GM20431 (cell line): ENCODE measurements at regions not wholly inside any gene's neighbourhood (a gene's known extent, or its start where the extent isn't known, plus 50 kb on each side); places are given as distances from the start of the nearest gene placed in this dataset.

ENCODE experiments used
- in situ Hi-C: fragments of 300-500 bp; cut with MseI, MboI; formaldehyde crosslinking; loops from one replicate; pipeline ENCODE4 v1.15.0; 2020; ENCODE audit warnings: low sequenced_read_pairs; ENCODE audit not compliant: unreplicated experiment

DNA sequence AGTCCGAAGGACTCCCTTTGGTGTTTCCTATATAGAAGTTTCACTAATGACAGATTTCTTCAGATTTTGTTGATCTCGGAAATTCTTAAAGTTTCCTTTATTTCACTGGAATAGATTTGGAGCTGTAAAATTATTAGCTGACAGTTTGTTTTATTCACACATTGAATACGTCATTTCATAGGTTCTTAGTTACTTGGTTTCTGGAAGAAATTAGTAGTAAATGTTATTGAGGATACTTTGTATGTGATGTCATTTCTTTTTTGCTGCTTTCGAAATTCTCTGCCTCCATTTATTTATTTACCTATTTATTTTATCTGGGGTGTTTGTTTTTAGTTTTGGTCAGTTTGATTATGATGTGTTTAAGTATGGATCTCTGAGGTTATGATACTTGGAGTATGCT, 1205.9 kb upstream of the GYPC start:
- in situ Hi-C loops, result no loop called here

DNA sequence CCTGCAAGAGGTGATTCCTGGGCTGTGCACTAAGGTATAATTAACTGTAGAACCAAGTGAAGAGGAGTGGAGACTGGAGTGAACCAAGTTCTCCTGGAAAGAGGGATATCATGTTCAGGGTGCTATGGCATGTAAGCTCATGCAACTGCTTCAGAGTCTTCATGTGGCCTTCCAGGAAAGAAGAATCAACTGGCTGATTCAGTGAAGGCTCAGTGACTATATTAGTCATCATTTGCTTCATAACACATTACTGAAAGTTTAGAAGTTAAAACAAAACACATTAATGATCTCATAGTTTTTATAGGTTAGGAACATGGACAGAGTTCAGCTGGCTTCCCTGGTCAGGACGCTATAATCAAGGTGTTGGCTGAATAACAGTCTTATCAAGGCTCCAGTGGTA, 1200.8 kb upstream of the GYPC start:
- in situ Hi-C loops, result no loop called here

DNA sequence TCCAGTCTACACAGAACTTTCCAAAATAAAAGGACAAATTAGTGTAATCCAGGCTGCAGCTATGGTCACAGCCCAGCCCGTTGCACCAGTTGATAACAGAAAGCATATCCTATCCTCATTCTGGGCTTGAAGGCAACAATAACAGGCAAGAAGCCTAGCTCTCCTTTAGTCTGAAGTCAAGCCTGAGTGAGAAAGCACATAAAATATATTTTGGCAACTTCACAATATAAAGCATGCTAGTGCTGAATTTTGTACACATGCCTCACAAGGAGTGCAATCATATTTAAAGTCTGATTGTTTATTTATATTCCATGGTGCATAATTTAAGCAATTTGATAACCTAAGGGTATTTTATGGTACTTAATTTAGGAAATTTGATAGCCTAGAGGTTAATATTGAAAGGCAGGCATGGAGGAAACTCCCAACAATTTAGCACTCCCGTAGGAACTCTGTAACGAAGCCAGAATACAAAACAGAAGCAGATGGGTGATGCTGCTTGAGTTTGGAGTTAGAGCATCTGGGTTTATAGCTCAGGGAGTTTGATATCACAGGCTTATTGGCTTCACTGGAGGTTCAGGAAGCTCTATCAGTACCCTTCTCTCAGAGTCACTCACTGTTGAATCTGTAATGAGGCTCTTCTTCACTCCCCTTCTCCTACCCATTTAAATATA, 1199.1 kb upstream of the GYPC start:
- in situ Hi-C loops, result no loop called here

DNA sequence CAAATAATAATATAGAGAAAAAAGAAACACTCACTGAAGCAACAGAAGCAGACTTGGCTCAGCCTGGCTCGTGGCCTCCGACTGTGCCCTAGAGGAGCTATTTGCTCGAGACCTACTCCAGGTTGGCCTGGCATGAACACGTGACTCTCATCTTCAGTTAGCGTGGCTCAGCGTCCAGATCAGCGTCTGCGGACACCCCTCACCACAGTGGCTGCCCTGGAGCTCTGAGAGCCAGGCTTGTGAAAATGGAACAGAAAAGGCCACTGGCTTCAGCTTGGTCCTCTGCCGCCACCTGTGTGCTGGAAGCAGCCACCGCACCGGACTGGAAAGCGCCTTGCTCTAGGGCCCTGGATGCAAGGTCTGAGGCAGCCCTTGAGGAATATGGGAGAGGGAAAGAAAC, 1184.0 kb upstream of the GYPC start:
- in situ Hi-C loops, result no loop called here

DNA sequence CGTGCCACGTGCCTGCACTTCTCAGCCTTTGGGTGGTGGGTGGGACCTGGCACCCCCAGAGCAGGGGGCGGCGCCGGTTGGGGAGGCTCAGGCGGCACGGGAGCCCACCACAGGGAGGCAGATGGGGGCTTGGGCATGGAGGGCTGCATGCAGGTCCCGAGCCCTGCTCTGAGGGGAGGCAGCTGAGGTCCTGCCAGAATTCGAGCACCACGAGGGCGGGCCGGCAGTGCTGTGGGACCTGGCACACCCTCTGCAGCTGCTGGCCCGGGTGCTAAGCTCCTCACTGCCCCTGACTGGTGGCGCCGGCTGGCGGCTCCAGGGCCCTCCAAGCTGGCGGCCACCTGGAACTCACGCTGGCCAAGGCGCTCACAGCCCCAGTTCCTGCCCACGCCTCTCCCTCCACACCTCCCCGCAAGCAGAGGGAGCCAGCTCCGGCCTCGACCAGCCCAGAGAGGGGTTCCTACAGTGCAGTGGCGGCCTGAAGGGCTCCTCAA, 1176.8 kb upstream of the GYPC start:
- in situ Hi-C loops, result no loop called here

DNA sequence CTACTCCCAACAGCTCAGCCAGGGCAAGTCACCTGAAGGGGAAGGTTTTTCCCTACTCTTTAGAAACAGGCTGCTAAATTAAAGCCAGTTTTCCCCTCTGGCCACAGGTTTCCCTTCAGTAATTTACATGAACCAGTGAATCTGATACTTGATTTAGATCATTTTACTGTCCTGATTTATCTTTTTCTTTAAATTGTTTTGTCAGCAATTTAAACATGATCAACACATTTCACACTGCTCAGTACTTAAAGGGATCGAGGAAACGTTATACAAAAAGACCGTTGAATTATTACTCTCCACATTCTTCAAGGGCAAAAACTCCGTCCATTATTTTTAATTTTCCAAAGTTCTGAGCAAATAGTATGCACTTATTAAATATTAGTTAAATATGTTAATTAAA, 1165.7 kb upstream of the GYPC start:
- in situ Hi-C loops, result no loop called here

DNA sequence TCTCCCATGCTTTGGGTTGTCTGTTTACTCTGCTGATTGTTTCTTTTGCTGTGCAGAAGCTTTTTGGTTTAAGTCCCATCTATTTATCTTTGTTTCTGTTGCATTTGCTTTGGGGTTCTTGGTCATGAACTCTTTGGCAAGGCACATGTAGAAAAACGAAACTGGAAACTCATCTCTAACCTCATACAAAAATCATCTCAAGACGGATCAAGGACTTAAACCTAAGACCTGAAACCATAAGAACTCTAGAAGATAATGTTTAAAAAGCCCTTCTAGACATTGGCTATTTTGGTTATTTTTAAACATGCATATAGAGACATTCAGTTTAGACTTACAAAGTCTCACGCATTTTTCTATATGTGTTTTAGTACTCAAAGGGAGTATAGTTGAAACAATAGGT, 1164.3 kb upstream of the GYPC start:
- in situ Hi-C loops, result no loop called here

DNA sequence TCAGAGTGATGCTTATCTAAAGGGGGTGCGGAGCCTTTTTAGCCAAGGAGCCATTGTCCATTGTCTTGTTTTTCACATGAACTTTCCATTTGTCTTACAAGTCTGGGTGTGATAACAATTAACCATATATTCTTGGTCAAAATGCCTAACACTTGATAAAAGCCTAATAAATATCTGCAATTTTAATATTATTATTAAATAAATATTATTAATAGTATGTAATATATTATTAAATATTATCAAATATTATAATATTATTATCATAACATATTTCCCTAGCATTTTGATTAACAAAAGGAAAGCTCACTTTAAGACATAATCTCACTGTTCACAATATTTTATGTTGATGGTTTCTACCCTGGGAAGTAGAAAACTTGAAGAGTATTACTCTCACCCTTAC, 1143.6 kb upstream of the GYPC start:
- in situ Hi-C loops, result no loop called here

DNA sequence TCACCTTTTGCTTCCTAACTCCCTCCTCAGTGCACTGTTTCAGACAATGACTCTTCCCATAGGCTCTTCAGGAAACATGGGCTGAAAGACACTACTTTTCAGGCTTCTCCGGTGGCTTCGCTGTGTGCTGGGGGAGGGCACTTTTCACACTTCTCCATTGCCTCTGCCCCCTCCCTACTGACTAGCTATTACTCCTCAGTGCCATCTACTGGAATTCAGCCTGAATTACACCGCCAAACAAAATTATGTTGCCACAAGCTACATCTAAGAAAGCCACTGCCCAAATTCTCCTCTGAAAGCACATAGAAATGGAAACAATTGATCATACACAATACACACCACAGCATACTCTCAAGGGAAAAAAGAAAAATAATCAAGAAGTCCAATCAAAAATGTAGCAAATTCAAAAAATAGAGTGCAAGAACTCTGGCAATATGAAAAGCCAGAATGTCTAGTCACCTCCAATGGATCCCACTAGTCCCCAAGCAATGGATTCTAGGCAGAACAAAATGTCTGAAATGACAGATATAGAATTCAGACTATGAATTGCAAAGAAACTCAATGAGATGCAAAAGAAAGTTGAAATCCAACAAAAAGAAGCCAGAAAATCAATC, 1139.4 kb upstream of the GYPC start:
- in situ Hi-C loops, result no loop called here

DNA sequence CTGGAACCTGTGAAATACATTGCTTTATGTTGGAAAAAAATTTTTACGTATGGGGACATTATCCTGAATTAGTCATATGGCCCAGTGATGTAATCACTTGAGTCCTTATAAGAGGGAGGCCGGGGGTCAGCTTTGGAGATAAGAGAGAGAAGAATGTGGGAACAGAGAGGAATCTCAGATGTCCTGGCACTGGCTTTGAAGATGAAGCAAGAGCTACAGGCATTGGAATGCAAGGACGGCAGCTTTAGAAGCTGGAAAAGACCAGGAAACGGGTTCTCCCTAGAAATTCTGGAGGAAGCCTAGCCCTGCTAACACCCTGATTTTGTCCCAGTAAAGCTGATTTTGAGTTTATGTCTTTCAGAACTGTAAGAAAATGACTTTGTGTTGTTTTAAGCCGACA, 1129.9 kb upstream of the GYPC start:
- in situ Hi-C loops, result no loop called here

DNA sequence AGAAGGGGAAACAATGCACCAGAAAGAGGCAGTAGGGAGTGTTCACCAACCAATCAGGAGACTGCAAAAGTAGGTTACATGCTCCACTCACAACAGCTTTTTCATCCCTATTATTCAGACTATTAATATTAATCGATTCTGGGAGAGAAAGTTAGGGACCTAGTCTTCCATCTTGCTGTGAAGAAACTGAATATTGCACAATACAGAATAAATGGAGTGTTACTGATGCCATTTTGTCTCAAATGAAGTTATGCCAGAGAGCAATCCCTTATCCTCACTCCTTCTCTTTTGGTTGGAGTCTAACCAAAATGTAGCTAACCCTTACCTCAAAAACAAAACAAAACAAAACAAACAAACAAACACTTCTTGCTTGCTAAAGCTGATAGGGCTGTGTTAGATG, 1120.9 kb upstream of the GYPC start:
- in situ Hi-C loops, result no loop called here

DNA sequence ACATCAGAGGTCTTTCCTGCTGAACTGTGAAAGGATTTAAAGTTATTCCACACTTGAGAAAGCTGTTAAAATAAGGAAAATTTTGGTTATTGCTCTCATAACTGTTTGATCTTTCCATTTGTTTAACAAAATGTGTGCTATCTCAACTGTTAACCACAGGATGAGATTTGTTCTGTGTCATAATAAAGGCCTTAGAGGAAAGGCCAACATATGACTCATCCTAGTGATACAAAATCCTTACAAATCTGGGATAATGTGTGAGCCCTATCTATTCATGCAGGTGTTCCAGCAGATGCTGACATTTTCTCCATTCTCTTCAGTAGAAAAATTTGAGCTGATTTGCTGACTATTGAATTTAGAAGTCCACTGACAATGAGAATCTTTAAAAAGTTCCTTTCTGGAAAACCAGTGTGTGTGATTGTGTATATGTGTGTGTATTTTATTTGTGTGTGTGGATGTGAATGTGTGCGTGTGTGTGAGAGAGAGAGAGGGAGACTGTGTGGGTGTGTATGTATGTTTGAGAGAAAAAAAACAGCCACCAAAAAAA, 1111.9 kb upstream of the GYPC start:
- in situ Hi-C loops, result no loop called here

DNA sequence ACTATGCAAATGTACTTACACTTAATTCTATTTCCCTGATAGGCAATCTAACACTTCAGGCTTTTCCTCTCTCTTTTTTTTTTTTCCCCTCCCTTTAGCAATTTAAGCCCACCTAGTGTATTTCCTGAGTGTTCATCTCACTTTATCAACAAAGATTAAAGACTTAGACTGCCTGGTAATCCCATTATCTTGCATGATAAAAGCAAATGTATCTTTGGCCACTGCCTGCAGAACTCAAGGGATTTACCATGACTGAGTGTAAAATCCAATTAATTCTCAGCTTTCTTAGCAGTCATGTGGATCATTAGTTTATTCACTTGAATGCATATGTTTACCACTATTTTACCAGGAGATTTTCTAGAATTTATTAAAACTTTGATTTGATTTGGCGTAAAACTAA, 1102.2 kb upstream of the GYPC start:
- in situ Hi-C loops, result no loop called here

DNA sequence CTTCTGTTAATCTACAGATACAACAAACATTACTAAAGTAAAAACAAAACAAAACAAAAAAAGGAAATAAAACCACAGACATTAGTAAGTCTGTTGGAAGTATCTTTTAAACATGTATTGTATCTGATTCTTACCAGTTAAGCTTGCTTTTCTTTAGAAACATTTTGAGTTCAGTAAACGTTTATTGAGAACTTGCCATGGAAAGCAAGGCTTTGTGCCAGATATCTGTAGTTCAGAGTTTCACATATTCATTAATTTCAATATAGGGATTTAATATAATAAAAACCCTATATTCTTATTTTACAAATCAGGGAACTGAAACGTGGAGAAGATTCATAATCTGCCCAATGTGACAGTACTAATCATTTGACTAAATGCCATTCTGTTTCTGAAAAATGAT, 1101.0 kb upstream of the GYPC start:
- in situ Hi-C loops, result no loop called here

DNA sequence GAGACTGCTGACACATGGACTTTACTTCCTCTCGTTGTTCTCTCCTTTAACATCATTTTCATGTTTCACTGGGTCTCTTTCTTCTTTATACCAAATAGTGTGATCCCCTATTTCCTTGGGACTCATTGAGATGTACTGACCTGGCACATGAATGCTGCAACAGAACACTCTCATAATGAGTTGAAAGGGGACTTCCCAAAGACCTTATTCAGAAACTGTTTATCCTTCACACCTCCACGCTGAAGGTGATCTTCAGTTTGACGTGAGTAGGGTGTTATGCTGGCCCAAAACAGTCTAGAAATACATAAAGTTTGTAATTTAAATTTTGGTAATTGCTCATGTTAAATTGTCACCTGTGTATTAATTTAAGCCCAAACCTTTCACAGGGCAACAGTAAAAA, 1096.8 kb upstream of the GYPC start:
- in situ Hi-C loops, result no loop called here

DNA sequence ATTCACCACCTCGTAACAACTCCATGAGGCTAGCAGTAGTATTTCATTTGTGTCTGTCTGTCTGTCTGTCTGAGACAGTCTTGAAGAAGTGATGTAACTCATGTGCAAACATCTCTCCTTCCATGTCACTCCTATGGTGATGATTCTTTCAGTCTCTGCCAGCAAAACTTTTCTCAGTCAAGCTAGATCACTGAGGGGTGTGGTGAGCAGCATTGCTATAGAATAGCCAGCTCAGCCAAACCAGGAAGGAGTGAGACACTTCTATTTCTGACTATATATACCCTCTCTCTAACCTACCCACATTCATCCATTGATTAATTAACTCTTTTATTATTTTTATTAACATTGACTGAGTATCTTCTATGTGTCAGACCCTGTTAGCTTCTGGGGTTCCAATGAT, 1095.1 kb upstream of the GYPC start:
- in situ Hi-C loops, result no loop called here

DNA sequence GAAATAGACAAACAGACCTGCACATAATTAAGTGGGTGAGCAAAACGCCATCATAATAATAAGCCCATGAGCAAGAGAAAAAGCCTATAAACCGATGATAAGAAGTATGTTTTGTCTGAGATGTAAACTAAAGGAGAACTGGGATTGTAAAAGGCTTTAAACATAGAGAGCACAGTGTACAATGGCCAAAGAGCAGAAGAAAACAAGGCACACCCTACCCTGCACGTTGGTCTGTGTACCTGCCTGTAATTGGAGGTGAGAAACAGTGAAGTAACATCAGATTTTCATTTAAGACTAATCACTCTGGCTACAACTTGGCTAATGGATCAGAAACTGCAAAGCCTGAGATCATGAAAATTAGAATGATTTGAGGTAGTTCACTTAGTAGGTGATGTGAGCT, 1094.7 kb upstream of the GYPC start:
- in situ Hi-C loops, result no loop called here

DNA sequence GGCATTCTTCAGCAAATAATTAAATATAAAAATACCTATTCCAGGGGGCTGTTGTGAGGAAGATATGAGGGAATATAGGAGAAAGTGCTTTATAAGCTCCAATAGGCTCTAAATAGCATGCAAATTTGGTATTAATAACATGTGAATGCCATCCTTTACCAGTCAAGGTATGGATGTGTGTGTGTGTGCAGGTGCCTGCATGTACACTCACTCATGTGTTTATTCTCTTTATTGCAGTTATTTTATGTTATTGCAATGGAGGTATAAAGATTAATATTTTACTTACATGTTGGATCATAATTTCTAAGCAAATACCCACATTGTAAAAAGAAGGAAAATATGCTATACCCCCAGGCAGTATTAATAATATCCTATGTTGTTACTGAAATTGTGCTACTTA, 1093.0 kb upstream of the GYPC start:
- in situ Hi-C loops, result no loop called here

DNA sequence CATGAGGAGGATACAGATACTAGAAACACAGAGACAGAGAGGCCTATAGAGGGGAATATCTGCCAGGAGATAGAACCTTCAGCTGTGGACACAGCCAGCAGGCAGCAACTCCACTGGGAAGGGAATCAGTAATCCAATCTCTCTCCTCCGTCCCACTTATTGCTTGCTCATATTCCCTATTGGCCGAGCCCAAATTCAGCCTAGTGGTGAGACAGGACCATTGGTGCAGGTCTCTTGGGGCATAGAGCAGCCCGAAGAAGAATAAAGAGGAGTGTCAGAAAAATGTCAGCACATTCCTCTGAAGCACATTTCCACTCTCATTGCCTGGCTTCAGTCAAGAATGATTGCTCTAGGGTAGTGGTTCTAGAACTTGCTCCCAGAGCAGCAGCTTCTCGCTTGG, 1091.5 kb upstream of the GYPC start:
- in situ Hi-C loops, result no loop called here

DNA sequence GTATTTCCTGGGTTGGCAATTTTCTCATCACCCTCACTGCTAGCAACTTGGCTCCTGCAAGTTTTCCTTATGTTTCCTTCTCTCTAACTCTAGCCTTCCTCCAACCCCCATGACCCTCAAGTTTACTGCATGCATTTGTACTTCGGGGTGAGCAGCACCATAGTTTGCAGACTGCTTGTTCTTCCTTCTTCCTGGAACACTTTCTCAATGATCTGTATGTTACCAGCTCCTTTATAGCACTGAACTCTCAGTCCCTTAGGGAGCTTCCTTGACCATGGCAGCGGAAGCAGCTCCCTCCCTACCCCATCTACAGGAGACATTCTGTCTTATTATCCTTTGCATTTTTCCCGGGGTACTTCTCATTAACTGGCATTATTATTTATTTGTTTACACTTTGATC, 1089.5 kb upstream of the GYPC start:
- in situ Hi-C loops, result no loop called here

DNA sequence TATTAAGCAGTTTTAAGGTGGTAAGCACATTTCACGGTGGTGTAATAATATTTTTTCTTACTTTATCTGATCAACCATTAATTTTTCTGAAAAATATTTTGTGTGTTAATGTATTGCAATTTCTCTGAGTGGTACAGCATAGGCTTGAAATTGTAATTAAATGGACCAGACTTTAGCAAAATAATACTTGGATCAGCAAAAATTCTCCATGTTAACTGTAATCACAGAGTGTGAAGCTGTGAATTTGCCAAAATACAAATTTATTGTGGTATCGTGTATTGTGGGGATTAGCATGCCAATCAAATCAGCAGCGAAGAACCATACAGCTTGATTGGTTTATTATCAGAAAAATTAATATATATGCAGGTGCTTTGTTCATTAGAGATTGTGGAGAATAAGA, 1088.9 kb upstream of the GYPC start:
- in situ Hi-C loops, result no loop called here

DNA sequence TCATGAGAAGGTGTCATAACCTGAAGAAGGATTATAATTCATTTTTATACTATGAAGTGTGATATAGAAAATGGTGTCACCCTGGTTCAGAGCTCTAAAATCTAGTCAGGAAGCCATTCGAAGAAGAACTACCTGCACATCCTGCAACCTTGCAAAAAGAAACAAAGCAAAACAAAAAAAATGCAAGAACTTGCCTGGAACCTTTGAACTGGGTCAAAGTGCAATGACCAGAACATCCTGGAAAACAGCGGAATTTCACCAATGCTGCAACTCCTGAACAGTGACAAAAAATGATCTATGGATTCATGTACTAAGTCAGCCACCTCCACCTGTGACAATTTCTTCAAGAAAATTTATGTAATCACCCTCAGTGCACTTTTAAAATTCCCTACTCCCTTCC, 1083.3 kb upstream of the GYPC start:
- in situ Hi-C loops, result no loop called here
